GM23338 (cell line): ENCODE measurements at regions not wholly inside any gene's neighbourhood (a gene's known extent, or its start where the extent isn't known, plus 50 kb on each side); places are given as distances from the start of the nearest gene placed in this dataset.
A peak's percentile ranks its signal among the peaks of the same experiment; 100 is the strongest.

ENCODE experiments used
- ATAC-seq: fragments of 200-7000 bp; cut with Tn5 transposase; 3 replicates; pipeline ENCODE4 v1.9.1; 2020
- DNase-seq: peaks from one replicate; pipeline ENCODE4 v3.0.0-alpha.2; 2015; ENCODE audit warnings: low spot score
- H2AFZ ChIP-seq: fragments of 200-600 bp; sonication (generic); 2 replicates; pipeline ENCODE4 v1.8.0; 2016; ENCODE audit warnings: antibody characterized with exemption, mild to moderate bottlenecking, moderate library complexity
- H3F3A ChIP-seq: fragments of 200-600 bp; sonication (generic); replicated peaks from 2 replicates; pipeline ENCODE4 v1.8.0; 2017; ENCODE audit warnings: antibody characterized with exemption, mixed run types, low read depth
- H3K27ac ChIP-seq: fragments of 200-600 bp; sonication (generic); 2 replicates; pipeline ENCODE4 v1.6.1; 2016; ENCODE audit warnings: low read depth
- H3K27me3 ChIP-seq: fragments of 200-600 bp; sonication (generic); 2 replicates; pipeline ENCODE4 v1.8.0; 2016; ENCODE audit warnings: mild to moderate bottlenecking, mixed run types, moderate library complexity; ENCODE audit not compliant: insufficient read depth
- H3K36me3 ChIP-seq: fragments of 200-600 bp; sonication (generic); 2 replicates; pipeline ENCODE4 v1.8.0; 2016; ENCODE audit warnings: mild to moderate bottlenecking; ENCODE audit not compliant: insufficient read depth
- H3K4me1 ChIP-seq: fragments of 200-600 bp; sonication (generic); 2 replicates; pipeline ENCODE4 v1.8.0; 2016; ENCODE audit warnings: mild to moderate bottlenecking, moderate library complexity; ENCODE audit not compliant: insufficient read depth
- H3K4me2 ChIP-seq: fragments of 200-600 bp; sonication (generic); 2 replicates; pipeline ENCODE4 v1.7.1; 2017; ENCODE audit warnings: mixed run types
- H3K4me3 ChIP-seq: fragments of 200-600 bp; sonication (generic); 2 replicates; pipeline ENCODE4 v1.6.1; 2016; ENCODE audit warnings: mixed run types
- H3K79me2 ChIP-seq: fragments of 200-600 bp; sonication (generic); replicated peaks from 2 replicates; pipeline ENCODE4 v1.8.0; 2017; ENCODE audit warnings: mild to moderate bottlenecking; ENCODE audit not compliant: insufficient read depth
- H3K9me2 ChIP-seq: fragments of 200-600 bp; sonication (generic); 2 replicates; pipeline ENCODE4 v1.8.0; 2017; ENCODE audit not compliant: insufficient read depth
- H4K20me1 ChIP-seq: fragments of 200-600 bp; sonication (generic); replicated peaks from 2 replicates; pipeline ENCODE4 v1.8.0; 2017; ENCODE audit warnings: mild to moderate bottlenecking; ENCODE audit not compliant: insufficient read depth
- H3K27ac Mint-ChIP-seq: 2 replicates; pipeline ENCODE4 v1.8.0; 2020; ENCODE audit warnings: inconsistent platforms, mild to moderate bottlenecking, moderate library complexity, mixed read lengths
- H3K27me3 Mint-ChIP-seq: 3 replicates; pipeline ENCODE4 v1.8.0; 2022; ENCODE audit warnings: low read depth, mild to moderate bottlenecking, moderate library complexity, mixed read lengths, inconsistent platforms; ENCODE audit not compliant: insufficient read depth, poor library complexity
- H3K36me3 Mint-ChIP-seq: 3 replicates; pipeline ENCODE4 v1.8.0; 2021; ENCODE audit warnings: low read depth, mild to moderate bottlenecking, inconsistent platforms, moderate library complexity, mixed read lengths
- H3K4me1 Mint-ChIP-seq: 3 replicates; pipeline ENCODE4 v1.8.0; 2020; ENCODE audit warnings: mild to moderate bottlenecking, inconsistent platforms, mixed read lengths
- H3K4me3 Mint-ChIP-seq: 3 replicates; pipeline ENCODE4 v1.8.0; 2021; ENCODE audit warnings: moderate library complexity, mild to moderate bottlenecking, inconsistent platforms, mixed read lengths
- H3K9me3 Mint-ChIP-seq: 3 replicates; pipeline ENCODE4 v1.8.0; 2020; ENCODE audit warnings: moderate library complexity, mild to moderate bottlenecking, inconsistent platforms, mixed read lengths
- CREB1 ChIP-seq: fragments of 250-450 bp; sonication (Bioruptor Pico); IDR thresholded peaks from 2 replicates; pipeline ENCODE4 v1.5.0; 2020; ENCODE audit warnings: low read depth, mild to moderate bottlenecking, moderate library complexity
- CTCF ChIP-seq, 2 experiments: fragments of 200-600 bp in 1 of 2; sonication (generic) in 1 of 2; conservative IDR thresholded peaks; 2 replicates each; pipeline versions ENCODE4 v1.5.1 to v1.6.1; 2016 to 2017; ENCODE audit warnings: antibody characterized with exemption in 2 of 2, low read depth in 2 of 2, mild to moderate bottlenecking in 2 of 2, moderate library complexity in 1 of 2
- ETS1 ChIP-seq: IDR thresholded peaks from 2 replicates; pipeline ENCODE4 v1.6.1; 2016; ENCODE audit warnings: antibody characterized with exemption
- EZH2 ChIP-seq: fragments of 200-600 bp; sonication (generic); IDR thresholded peaks from one replicate; pipeline ENCODE4 v1.8.0; 2017; ENCODE audit warnings: antibody characterized with exemption, mild to moderate bottlenecking, low read depth; ENCODE audit not compliant: unreplicated experiment
- EZH2phosphoT487 ChIP-seq: fragments of 200-600 bp; sonication (generic); IDR thresholded peaks from one replicate; pipeline ENCODE4 v1.8.1; 2018; ENCODE audit warnings: antibody characterized with exemption; ENCODE audit not compliant: unreplicated experiment
- NANOG ChIP-seq: IDR thresholded peaks from 2 replicates; pipeline ENCODE4 v1.6.1; 2016; ENCODE audit warnings: antibody characterized with exemption, borderline replicate concordance
- POLR2AphosphoS5 ChIP-seq: IDR thresholded peaks from 2 replicates; pipeline ENCODE4 v1.6.1; 2016; ENCODE audit warnings: antibody characterized with exemption, low read depth
- STAT1 ChIP-seq: IDR thresholded peaks from one replicate; pipeline ENCODE4 v1.6.1; 2016; ENCODE audit warnings: antibody characterized with exemption; ENCODE audit not compliant: unreplicated experiment
- ZNF114 ChIP-seq: fragments of 250-450 bp; sonication (Bioruptor Pico); IDR thresholded peaks from 2 replicates; pipeline ENCODE4 v1.5.0; 2020; ENCODE audit warnings: mild to moderate bottlenecking, moderate library complexity
- ZNF331 ChIP-seq: fragments of 250-450 bp; sonication (Bioruptor Pico); IDR thresholded peaks from 2 replicates; pipeline ENCODE4 v1.5.0; 2020; ENCODE audit warnings: low read depth, mild to moderate bottlenecking, moderate library complexity
- ZNF462 ChIP-seq: fragments of 250-450 bp; sonication (Bioruptor Pico); IDR thresholded peaks from 2 replicates; pipeline ENCODE4 v1.5.0; 2020; ENCODE audit warnings: mild to moderate bottlenecking, moderate library complexity

- peak; percentile 29 to 59; a peak in 3 of 4 replicates for TF ChIP-seq CTCF (conservative IDR thresholded peaks at IDR 0.05; ENCODE audit: low read depth in 2 of 2)
These were observed 88.5 kb upstream of the NCOR2 start (continued) for GRCh38 chr12:124655698-124656516.

- Histone ChIP-seq H3K9me2 (no peaks in the 10 kb centered on the region), H3K4me2 (peak overlapping the region; percentile 55; the same call in 1 of the 2 replicates)
- ATAC-seq = peak; percentile 54
- no peak for TF ChIP-seq ZNF462 (CRISPR knock-in tag)
- no peak for TF ChIP-seq CTCF (conservative IDR thresholded peaks at IDR 0.05; ENCODE audit: low read depth in 2 of 2)
- TF ChIP-seq STAT1 = no peak
- TF ChIP-seq NANOG = no peak
- no peak for TF ChIP-seq ZNF114 (CRISPR knock-in tag)
- TF ChIP-seq ETS1 = no peak
- TF ChIP-seq ZNF331 (CRISPR knock-in tag) = no peak
- no peak for TF ChIP-seq CREB1
- no peak for TF ChIP-seq EZH2phosphoT487
- TF ChIP-seq POLR2AphosphoS5 = no peak
- no peak for TF ChIP-seq EZH2
These were observed 87.8 kb upstream of the NCOR2 start for GRCh38 chr12:124655048-124655697.

More at GRCh38 chr12:124655048-124655697, 87.8 kb upstream of the NCOR2 start:
- Mint-ChIP-seq H3K36me3 (peaks cover 3% of the 10 kb centered on the region; the same call in 1 of the 3 replicates), H3K27ac (no peak overlapping the region), H3K4me3 (peak overlapping the region; percentile 27; the same call in 1 of the 3 replicates), H3K4me1 (peaks cover 24% of the 10 kb centered on the region), H3K9me3 (peaks cover 7% of the 10 kb centered on the region), H3K27me3 (peaks cover 14% of the 10 kb centered on the region)
- Histone ChIP-seq H4K20me1 (no peaks in the 10 kb centered on the region), H3K4me1 (peaks cover 13% of the 10 kb centered on the region), H3K27me3 (no peaks in the 10 kb centered on the region), H3K79me2 (no peaks in the 10 kb centered on the region), H3K4me3 (peak overlapping the region; percentile 22; the same call in 1 of the 2 replicates), H2AFZ (peak overlapping the region; percentile 92), H3F3A (peaks cover 5% of the 10 kb centered on the region; the same call in 1 of the 2 replicates), H3K27ac (no peak overlapping the region), H3K36me3 (no peaks in the 10 kb centered on the region)
- DNase-seq = no peak
